ENCODE measurements at regions not wholly inside any gene's neighbourhood (a gene's known extent, or its start where the extent isn't known, plus 50 kb on each side); places are given as distances from the start of the nearest gene placed in this dataset.

- TF ChIP-seq CTCF (IDR thresholded peaks at IDR 0.05; ENCODE audit: insufficient read depth, low read length, missing control alignments) = no peak
- ChIA-PET POLR2A (no interaction called here), CTCF (interaction anchor here (0.7 to 8.0 kb wide), 5 partner anchors 107 to 221 kb away, joined by 3 to 96 read pairs (median 23); no protein-coding TSS in a partner anchor)
- DNase-seq (ENCODE audit: low read depth, low spot score) = no peak
- H3K4me3 ChIP-seq (ENCODE audit: low read depth, low read length) = no peak overlapping the region
Measured at GRCh38 chr12:132418393-132418925, 71.5 kb upstream of the FBRSL1 start.

- TF ChIP-seq CTCF (IDR thresholded peaks at IDR 0.05; ENCODE audit: insufficient read depth, low read length, missing control alignments) = no peak
- no peak for DNase-seq (ENCODE audit: low read depth, low spot score)
- H3K4me3 ChIP-seq (ENCODE audit: low read depth, low read length) = no peak overlapping the region
- ChIA-PET CTCF (interaction anchor here (0.7 to 8.0 kb wide), 7 partner anchors 26 to 264 kb away, joined by 3 to 96 read pairs (median 4); no protein-coding TSS in a partner anchor), POLR2A (no interaction called here)
Measured at GRCh38 chr12:132417741-132418140, 72.2 kb upstream of the FBRSL1 start.

GRCh38 chr12:132416827-132417226 is 73.1 kb upstream of the FBRSL1 start:
- ChIA-PET POLR2A (no interaction called here), CTCF (interaction anchor here (1.0 to 8.0 kb wide), 9 partner anchors 13 to 263 kb away, joined by 3 to 156 read pairs (median 21); partner anchors contain the start of genes LRCOL1 and P2RX2)

GRCh38 chr12:132416121-132416673 is 73.8 kb upstream of the FBRSL1 start:
- no peak for TF ChIP-seq CTCF (IDR thresholded peaks at IDR 0.05; ENCODE audit: insufficient read depth, low read length, missing control alignments)
- ChIA-PET POLR2A (no interaction called here), CTCF (interaction anchor here (1.2 to 8.0 kb wide), 14 partner anchors 8 to 263 kb away, joined by 3 to 156 read pairs (median 14); partner anchors contain the start of genes LRCOL1 and P2RX2)
- no peak for DNase-seq (ENCODE audit: low read depth, low spot score)
- H3K4me3 ChIP-seq (ENCODE audit: low read depth, low read length) = no peak overlapping the region

More at GRCh38 chr12:132416827-132417226, 73.1 kb upstream of the FBRSL1 start:
- TF ChIP-seq CTCF (IDR thresholded peaks at IDR 0.05; ENCODE audit: insufficient read depth, low read length, missing control alignments) = no peak
- no peak overlapping the region for H3K4me3 ChIP-seq (ENCODE audit: low read depth, low read length)
- DNase-seq (ENCODE audit: low read depth, low spot score) = no peak

- no peak for TF ChIP-seq CTCF (IDR thresholded peaks at IDR 0.05; ENCODE audit: insufficient read depth, low read length, missing control alignments)
- CTCF ChIA-PET = interaction anchor here (0.7 to 8.0 kb wide), 29 partner anchors 9 to 295 kb away, joined by 3 to 156 read pairs (median 6); partner anchors contain the start of genes LRCOL1, P2RX2 and PGAM5
- H3K4me3 ChIP-seq (ENCODE audit: low read depth, low read length) = no peak overlapping the region
- POLR2A ChIA-PET = no interaction called here
- no peak for DNase-seq (ENCODE audit: low read depth, low spot score)
Measured at GRCh38 chr12:132415327-132416120, 74.4 kb upstream of the FBRSL1 start.

Measured in AG04449 (cell line).